ENCODE measurements at regions not wholly inside any gene's neighbourhood (a gene's known extent, or its start where the extent isn't known, plus 50 kb on each side); places are given as distances from the start of the nearest gene placed in this dataset.

DNA sequence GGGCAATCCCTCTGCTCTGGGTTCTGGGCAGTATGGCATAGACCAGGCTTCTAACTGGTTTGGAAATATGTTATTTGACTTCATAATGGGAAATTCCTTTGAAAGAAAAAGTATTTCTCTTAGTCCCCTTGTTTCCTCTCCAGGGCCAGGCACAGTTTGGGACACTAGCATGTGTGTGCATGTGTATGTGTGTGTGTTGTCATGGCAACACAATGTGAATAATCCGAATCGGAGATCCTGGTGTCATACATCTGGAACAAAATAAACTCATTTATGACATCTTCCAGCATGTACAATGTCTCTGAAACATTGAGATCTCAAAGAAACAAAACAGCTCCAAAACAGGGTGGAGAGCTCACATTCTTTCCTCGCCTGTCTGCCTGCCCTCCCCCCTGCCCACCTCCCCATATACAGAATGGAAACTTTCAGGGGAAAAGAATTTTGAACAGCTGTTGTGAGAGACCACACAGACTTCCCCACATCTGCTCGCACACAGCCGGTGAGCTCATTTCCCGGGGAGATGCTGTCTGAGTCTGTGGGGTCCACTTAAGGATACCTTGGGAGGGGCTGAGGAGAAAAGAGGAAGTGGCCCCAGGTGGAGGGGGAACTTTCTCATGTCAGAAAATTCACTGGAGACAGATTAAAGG lies 55.5 kb upstream of the PARP11 start:
- TF ChIP-seq ZNF274 (IDR thresholded peaks at IDR 0.05; ENCODE audit: low read depth, low read length) (no peak), YY1 (IDR thresholded peaks at IDR 0.05; ENCODE audit: insufficient read depth, insufficient read length) (no peak), SUZ12 (IDR thresholded peaks at IDR 0.05; ENCODE audit: extremely low read depth, insufficient read depth, insufficient read length) (no peak)
- H3K9me3 ChIP-seq (ENCODE audit: insufficient read depth, low read length) = peaks cover 12% of the 10 kb centered on the region; the same call in 1 of the 2 replicates
- H3K9ac ChIP-seq (ENCODE audit: insufficient read length, low read depth) = no peak overlapping the region
- H3K36me3 ChIP-seq (ENCODE audit: insufficient read depth, insufficient read length, low read length) = no peaks in the 10 kb centered on the region
- peaks cover 19% of the 10 kb centered on the region for H3K4me1 ChIP-seq (ENCODE audit: insufficient read depth, insufficient read length)
- H3K4me3 ChIP-seq (ENCODE audit: insufficient read length, low read depth) = no peak overlapping the region
- DNase-seq (ENCODE audit: low read depth, low spot score) = no peak
- H3K27me3 ChIP-seq (ENCODE audit: insufficient read depth, insufficient read length) = no peaks in the 10 kb centered on the region

DNA sequence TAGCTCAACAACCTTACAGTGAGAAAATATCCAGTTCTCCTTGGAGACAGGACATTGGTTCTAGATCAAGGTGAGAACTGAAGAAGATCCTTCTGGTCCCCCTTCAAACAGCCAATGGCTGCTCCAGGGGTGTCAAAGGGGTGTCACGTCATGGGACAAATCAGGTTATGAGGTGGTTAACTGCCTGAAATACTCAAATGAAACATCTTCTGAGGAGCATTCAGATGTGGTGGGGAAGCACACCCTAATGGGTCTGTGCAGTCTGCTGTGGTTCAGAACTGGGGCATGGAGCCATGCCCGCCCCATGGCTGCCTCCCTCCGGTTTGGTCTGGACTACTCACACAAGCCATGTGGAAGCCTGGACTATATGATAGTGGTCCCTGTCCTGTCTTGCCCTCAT lies 52.4 kb upstream of the PARP11 start:
- Histone ChIP-seq H3K4me1 (ENCODE audit: insufficient read depth, insufficient read length) (peaks cover 13% of the 10 kb centered on the region), H3K36me3 (ENCODE audit: insufficient read depth, insufficient read length, low read length) (no peaks in the 10 kb centered on the region), H3K27me3 (ENCODE audit: insufficient read depth, insufficient read length) (no peaks in the 10 kb centered on the region), H3K9ac (ENCODE audit: insufficient read length, low read depth) (no peak overlapping the region), H3K4me3 (ENCODE audit: insufficient read length, low read depth) (no peak overlapping the region), H3K9me3 (ENCODE audit: insufficient read depth, low read length) (peaks cover 12% of the 10 kb centered on the region; the same call in 1 of the 2 replicates)
- TF ChIP-seq YY1 (IDR thresholded peaks at IDR 0.05; ENCODE audit: insufficient read depth, insufficient read length) (no peak), SUZ12 (IDR thresholded peaks at IDR 0.05; ENCODE audit: extremely low read depth, insufficient read depth, insufficient read length) (no peak), ZNF274 (IDR thresholded peaks at IDR 0.05; ENCODE audit: low read depth, low read length) (no peak)
- DNase-seq (ENCODE audit: low read depth, low spot score) = no peak

DNA sequence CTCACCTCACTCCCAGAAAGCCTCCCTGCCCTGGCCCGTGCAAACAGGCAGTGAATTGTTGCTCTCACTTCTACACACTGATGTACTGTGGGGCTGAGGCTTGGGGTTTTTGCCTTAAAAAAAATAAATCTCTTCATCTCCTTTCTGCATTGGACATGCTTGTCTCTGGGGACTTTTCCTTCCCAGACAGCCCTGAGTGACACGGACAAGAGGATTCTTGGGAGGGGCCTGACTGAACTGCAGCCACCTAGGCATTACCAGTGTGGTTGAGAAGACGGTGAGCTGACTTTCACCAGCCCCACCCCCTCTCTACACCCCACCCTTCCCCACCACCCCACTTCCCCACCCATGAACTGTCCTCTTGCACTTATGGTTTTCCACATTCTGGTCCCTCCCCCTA lies 51.6 kb upstream of the PARP11 start:
- TF ChIP-seq YY1 (IDR thresholded peaks at IDR 0.05; ENCODE audit: insufficient read depth, insufficient read length) (no peak), SUZ12 (IDR thresholded peaks at IDR 0.05; ENCODE audit: extremely low read depth, insufficient read depth, insufficient read length) (no peak), ZNF274 (IDR thresholded peaks at IDR 0.05; ENCODE audit: low read depth, low read length) (no peak)
- no peaks in the 10 kb centered on the region for H3K36me3 ChIP-seq (ENCODE audit: insufficient read depth, insufficient read length, low read length)
- H3K9ac ChIP-seq (ENCODE audit: insufficient read length, low read depth) = no peak overlapping the region
- no peak for DNase-seq (ENCODE audit: low read depth, low spot score)
- peaks cover 12% of the 10 kb centered on the region; the same call in 1 of the 2 replicates for H3K9me3 ChIP-seq (ENCODE audit: insufficient read depth, low read length)
- no peaks in the 10 kb centered on the region for H3K27me3 ChIP-seq (ENCODE audit: insufficient read depth, insufficient read length)
- peaks cover 6% of the 10 kb centered on the region for H3K4me1 ChIP-seq (ENCODE audit: insufficient read depth, insufficient read length)
- no peak overlapping the region for H3K4me3 ChIP-seq (ENCODE audit: insufficient read length, low read depth)

DNA sequence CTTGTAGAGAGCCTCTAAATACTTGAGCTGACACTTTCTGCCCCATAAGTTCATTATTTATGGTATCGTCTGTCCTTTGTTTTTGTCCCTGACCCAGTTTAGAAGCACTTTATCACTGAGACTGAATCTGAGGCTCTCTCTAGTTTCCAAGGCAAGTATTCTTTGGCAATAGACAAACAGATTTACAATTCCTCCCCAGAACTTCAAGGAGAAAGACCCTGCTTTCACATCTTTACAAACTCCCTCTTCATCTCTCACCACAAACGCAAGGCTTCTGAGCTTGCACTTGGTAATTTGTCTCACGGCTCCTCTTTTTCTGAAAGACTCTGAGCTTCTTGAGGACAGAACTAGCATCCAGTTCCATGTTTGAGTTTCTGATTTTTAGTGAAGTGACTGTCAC lies 49.8 kb upstream of the PARP11 start:
- Histone ChIP-seq H3K4me3 (ENCODE audit: insufficient read length, low read depth) (no peak overlapping the region), H3K9me3 (ENCODE audit: insufficient read depth, low read length) (peaks cover 12% of the 10 kb centered on the region; the same call in 1 of the 2 replicates), H3K9ac (ENCODE audit: insufficient read length, low read depth) (no peak overlapping the region), H3K27me3 (ENCODE audit: insufficient read depth, insufficient read length) (no peaks in the 10 kb centered on the region), H3K4me1 (ENCODE audit: insufficient read depth, insufficient read length) (no peaks in the 10 kb centered on the region), H3K36me3 (ENCODE audit: insufficient read depth, insufficient read length, low read length) (no peaks in the 10 kb centered on the region)
- DNase-seq (ENCODE audit: low read depth, low spot score) = no peak
- TF ChIP-seq YY1 (IDR thresholded peaks at IDR 0.05; ENCODE audit: insufficient read depth, insufficient read length) = no peak
- TF ChIP-seq ZNF274 (IDR thresholded peaks at IDR 0.05; ENCODE audit: low read depth, low read length) = no peak
- TF ChIP-seq SUZ12 (IDR thresholded peaks at IDR 0.05; ENCODE audit: extremely low read depth, insufficient read depth, insufficient read length) = no peak
